Kidney glomerular epithelial cell (primary cell): ENCODE measurements at regions not wholly inside any gene's neighbourhood (a gene's known extent, or its start where the extent isn't known, plus 50 kb on each side); places are given as distances from the start of the nearest gene placed in this dataset.
"Not testable (repeated sequence)": the region's sequence is repeated elsewhere in the genome, so short reads cannot be mapped to it uniquely, and the experiment has no call there.

ENCODE experiments used
- DNase-seq: peaks from one replicate; lab custom pipeline; 2025; lab: John Stamatoyannopoulos, UW

- DNase-seq: no peak
These were observed 140.7 kb upstream of the ALKAL2 start for GRCh38 chr2:428591-428990.

- not testable (repeated sequence) for DNase-seq
These were observed 138.8 kb upstream of the ALKAL2 start for GRCh38 chr2:426696-427095.

GRCh38 chr2:425947-426346 lies 138.1 kb upstream of the ALKAL2 start:
- no peak for DNase-seq

- no peak for DNase-seq
These were observed 137.4 kb upstream of the ALKAL2 start for GRCh38 chr2:425243-425642.

GRCh38 chr2:424306-425171 lies 136.6 kb upstream of the ALKAL2 start:
- DNase-seq: peak; percentile 96

GRCh38 chr2:423479-423878 lies 135.6 kb upstream of the ALKAL2 start:
- no peak for DNase-seq

- DNase-seq: no peak
These were observed 135.0 kb upstream of the ALKAL2 start for GRCh38 chr2:422676-423435.

GRCh38 chr2:421406-421805 lies 133.5 kb upstream of the ALKAL2 start:
- no peak for DNase-seq

- DNase-seq: no peak
These were observed 131.9 kb upstream of the ALKAL2 start for GRCh38 chr2:419687-420317.

- DNase-seq: no peak
These were observed 129.8 kb upstream of the ALKAL2 start for GRCh38 chr2:417662-418061.

- DNase-seq: no peak
These were observed 129.1 kb upstream of the ALKAL2 start for GRCh38 chr2:417006-417405.

GRCh38 chr2:415986-416610 lies 128.2 kb upstream of the ALKAL2 start:
- no peak for DNase-seq

GRCh38 chr2:409523-409922 lies 121.6 kb upstream of the ALKAL2 start:
- DNase-seq: no peak

- no peak for DNase-seq
These were observed 119.7 kb upstream of the ALKAL2 start for GRCh38 chr2:407630-408029.

- DNase-seq: no peak
These were observed 119.0 kb upstream of the ALKAL2 start for GRCh38 chr2:406876-407275.

- no peak for DNase-seq
These were observed 118.3 kb upstream of the ALKAL2 start for GRCh38 chr2:406231-406630.

- DNase-seq: no peak
These were observed 116.7 kb upstream of the ALKAL2 start for GRCh38 chr2:404581-404980.

GRCh38 chr2:403682-404081 lies 115.8 kb upstream of the ALKAL2 start:
- no peak for DNase-seq

- no peak for DNase-seq
These were observed 114.8 kb upstream of the ALKAL2 start for GRCh38 chr2:402721-403120.

- no peak for DNase-seq
These were observed 114.3 kb upstream of the ALKAL2 start for GRCh38 chr2:402206-402605.

- DNase-seq: no peak
These were observed 113.3 kb upstream of the ALKAL2 start for GRCh38 chr2:401019-401679.

GRCh38 chr2:397926-398325 lies 110.0 kb upstream of the ALKAL2 start:
- DNase-seq: no peak
